Aorta (tissue), 5 donors: ENCODE measurements at regions not wholly inside any gene's neighbourhood (a gene's known extent, or its start where the extent isn't known, plus 50 kb on each side); places are given as distances from the start of the nearest gene placed in this dataset.
A peak's percentile ranks its signal among the peaks of the same experiment; 100 is the strongest.

Source experiments
- ATAC-seq: fragments of 200-7000 bp; cut with Tn5 transposase; one replicate; pipeline ENCODE4 v1.9.1; 2022; ENCODE audit warnings: moderate library complexity; ENCODE audit not compliant: low FRiP score
- DNase-seq, 2 donors: peaks; one replicate each; pipeline ENCODE4 v3.0.0-alpha.2; 2020
- H3K27ac ChIP-seq, 2 donors: one replicate each; pipeline ENCODE4 v1.5.1; 2013; ENCODE audit warnings: low read length in 2 of 2, mild to moderate bottlenecking in 2 of 2, moderate library complexity in 2 of 2, control low read depth in 1 of 2, inconsistent platforms in 1 of 2, low read depth in 1 of 2
- H3K27me3 ChIP-seq, 2 donors: one replicate each; pipeline ENCODE4 v1.6.1; 2013; ENCODE audit warnings: control low read depth in 1 of 2, low read length in 1 of 2, mild to moderate bottlenecking in 1 of 2, moderate library complexity in 1 of 2; ENCODE audit not compliant: insufficient read depth in 2 of 2, control insufficient read depth in 1 of 2
- H3K36me3 ChIP-seq, 2 donors: one replicate each; pipeline ENCODE4 v1.6.1; 2013; ENCODE audit warnings: control low read depth in 1 of 2, low read length in 1 of 2, mild to moderate bottlenecking in 1 of 2; ENCODE audit not compliant: insufficient read depth in 2 of 2, control insufficient read depth in 1 of 2
- H3K4me1 ChIP-seq, 2 donors: one replicate each; pipeline ENCODE4 v1.6.1; 2013; ENCODE audit warnings: low read length in 2 of 2, control low read depth in 1 of 2, mild to moderate bottlenecking in 1 of 2, moderate library complexity in 1 of 2; ENCODE audit not compliant: insufficient read depth in 2 of 2, control insufficient read depth in 1 of 2
- H3K4me3 ChIP-seq, 2 donors: one replicate each; pipeline ENCODE4 v1.5.1; 2013; ENCODE audit warnings: low read length in 2 of 2, control low read depth in 1 of 2, mild to moderate bottlenecking in 1 of 2
- H3K9me3 ChIP-seq: one replicate; pipeline ENCODE4 v1.6.1; 2013; ENCODE audit warnings: mild to moderate bottlenecking, low read length; ENCODE audit not compliant: control insufficient read depth
- WGBS, 2 donors: extraction: QIAGEN DNeasy Blood & Tissue Kit; methylation state at CpG; one replicate each; pipeline ENCODE4 v1.1.7; 2013; 5-methylcytosine and 5-hydroxymethylcytosine counted together
- intact Hi-C, 2 donors: fragments of 100-400 bp; cut with DNase I; formaldehyde crosslinking; loops; one replicate each; pipeline versions ENCODE4 v1.14.2 to v1.15.0; 2022
- donor health status: healthy with polysubstance abuse.
- donor health status: Bipolar disorder and iron deficiency.
- donor health status: DM: no; HTN: no; CAD: no.
- donor health status: DM: no; HTN: no; CAD: no.
- donor health status: DM: yes; HTN: yes; CAD: no.

- DNase-seq (peak in 1 of 2 donors; percentile 28), ATAC-seq (no peak)
- intact Hi-C loops, result no loop called here
- Histone ChIP-seq H3K27me3 (no peaks in the 10 kb centered on the region), H3K27ac (no peak overlapping the region), H3K36me3 (no peaks in the 10 kb centered on the region), H3K4me3 (no peak overlapping the region), H3K4me1 (no peaks in the 10 kb centered on the region), H3K9me3 (no peaks in the 10 kb centered on the region)
- WGBS, 2 donors, result 94 to 97% methylated on average over 8 of the region's 8 CpGs
Measured at GRCh38 chr10:71076473-71077142, 135.8 kb upstream of the UNC5B start.

DNA sequence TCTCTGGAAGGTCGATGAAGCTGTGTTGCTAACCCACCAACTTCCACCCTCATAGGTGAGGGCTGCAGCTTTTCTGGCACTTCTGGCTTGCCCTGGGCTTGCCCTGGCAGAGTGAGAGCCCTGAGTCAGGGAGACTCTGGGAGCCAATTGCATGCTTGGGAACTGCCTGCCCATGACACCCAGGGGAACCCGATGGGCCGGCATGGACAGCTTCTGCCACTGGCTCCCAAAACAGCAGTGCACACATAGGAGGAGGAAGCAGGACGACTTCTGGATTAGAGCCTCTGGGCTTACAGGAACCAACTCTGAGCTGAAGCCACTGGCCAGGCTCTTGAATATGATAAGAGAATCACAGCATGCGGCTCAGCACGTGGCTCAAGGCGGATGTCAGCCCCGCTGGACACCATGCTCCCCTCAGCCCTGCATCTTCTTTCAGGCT is 135.2 kb upstream of the UNC5B start:
- DNase-seq, result no peak
- Histone ChIP-seq H3K36me3 (no peaks in the 10 kb centered on the region), H3K27me3 (no peaks in the 10 kb centered on the region), H3K27ac (no peak overlapping the region), H3K9me3 (no peaks in the 10 kb centered on the region), H3K4me3 (no peak overlapping the region), H3K4me1 (no peaks in the 10 kb centered on the region)
- intact Hi-C loops, result no loop called here
- ATAC-seq, result no peak
- WGBS, 2 donors, result 56 to 62% methylated on average over 8 of the region's 8 CpGs

DNA sequence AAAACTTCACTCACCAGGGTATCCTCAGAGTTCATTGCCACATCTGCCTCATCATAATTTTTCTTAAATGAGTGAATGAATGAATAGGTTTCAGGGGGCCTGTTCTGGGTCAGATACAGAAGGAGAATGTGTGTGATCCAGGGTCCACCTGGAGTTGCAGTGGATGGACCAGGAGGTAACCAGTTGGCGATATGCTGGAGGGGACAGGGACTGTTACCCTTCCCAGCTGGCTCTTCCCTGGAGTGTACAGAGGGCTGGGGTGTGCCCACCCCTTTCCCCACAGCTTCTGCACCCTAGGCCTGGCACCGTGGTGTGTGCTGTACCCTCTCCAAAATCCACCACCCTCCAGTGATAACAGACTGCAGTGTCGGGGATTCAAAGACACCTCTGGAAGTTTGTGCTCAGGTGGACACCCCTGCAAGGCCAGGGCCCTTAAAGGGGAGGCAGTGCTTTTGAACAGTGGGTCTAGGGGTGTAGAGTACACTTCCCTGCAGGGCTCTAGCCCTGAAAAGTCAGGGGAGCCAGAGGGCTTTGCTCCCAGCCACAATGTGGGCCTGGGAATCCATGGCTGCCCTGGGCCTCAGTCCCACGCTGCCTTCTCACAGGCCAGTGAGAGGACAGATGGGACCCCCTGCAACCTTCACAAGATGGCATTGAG is 134.4 kb upstream of the UNC5B start:
- Histone ChIP-seq H3K27me3 (no peaks in the 10 kb centered on the region), H3K4me1 (no peaks in the 10 kb centered on the region), H3K27ac (no peak overlapping the region), H3K9me3 (no peaks in the 10 kb centered on the region), H3K4me3 (no peak overlapping the region), H3K36me3 (no peaks in the 10 kb centered on the region)
- WGBS, 2 donors, result 93 to 96% methylated on average over 4 of the region's 4 CpGs
- no peak for DNase-seq
- intact Hi-C loops, result no loop called here
- ATAC-seq, result no peak

- H3K9me3 ChIP-seq, result no peaks in the 10 kb centered on the region
- ATAC-seq (no peak), DNase-seq (no peak)
- intact Hi-C loops, result no loop called here
- no peaks in the 10 kb centered on the region for H3K36me3 ChIP-seq
- H3K4me1 ChIP-seq, result no peaks in the 10 kb centered on the region
- H3K27ac ChIP-seq, result no peak overlapping the region
- no peak overlapping the region for H3K4me3 ChIP-seq
- H3K27me3 ChIP-seq, result no peaks in the 10 kb centered on the region
- WGBS, 2 donors, result 96 to 97% methylated on average over 14 of the region's 14 CpGs
Measured at GRCh38 chr10:71078454-71079145, 133.8 kb upstream of the UNC5B start.

GRCh38 chr10:71079761-71080380 is 132.5 kb upstream of the UNC5B start:
- WGBS, 2 donors, result 95 to 96% methylated on average over 12 of the region's 12 CpGs
- DNase-seq, result no peak
- Histone ChIP-seq H3K27ac (no peak overlapping the region), H3K4me1 (no peaks in the 10 kb centered on the region), H3K4me3 (no peak overlapping the region), H3K36me3 (no peaks in the 10 kb centered on the region), H3K27me3 (no peaks in the 10 kb centered on the region), H3K9me3 (no peaks in the 10 kb centered on the region)
- intact Hi-C loops, result no loop called here
- ATAC-seq, result no peak

- no peak for ATAC-seq
- DNase-seq, result no peak
- Histone ChIP-seq H3K4me3 (no peak overlapping the region), H3K36me3 (no peaks in the 10 kb centered on the region), H3K27me3 (no peaks in the 10 kb centered on the region), H3K27ac (no peak overlapping the region), H3K4me1 (no peaks in the 10 kb centered on the region), H3K9me3 (no peaks in the 10 kb centered on the region)
- intact Hi-C loops, result no loop called here
- 92 to 95% methylated on average over 7 of the region's 7 CpGs for WGBS, 2 donors
Measured at GRCh38 chr10:71080381-71081228, 131.8 kb upstream of the UNC5B start.

- Histone ChIP-seq H3K4me1 (no peaks in the 10 kb centered on the region), H3K4me3 (no peak overlapping the region), H3K9me3 (no peaks in the 10 kb centered on the region), H3K27me3 (no peaks in the 10 kb centered on the region), H3K27ac (no peak overlapping the region), H3K36me3 (no peaks in the 10 kb centered on the region)
- DNase-seq, result no peak
- 71 to 81% methylated on average over 6 of the region's 6 CpGs for WGBS, 2 donors
- intact Hi-C loops, result no loop called here
- no peak for ATAC-seq
Measured at GRCh38 chr10:71081229-71081560, 131.2 kb upstream of the UNC5B start.

GRCh38 chr10:71081912-71082311 is 130.5 kb upstream of the UNC5B start:
- H3K27ac ChIP-seq, result no peak overlapping the region
- 94 to 100% methylated on average over 2 of the region's 2 CpGs for WGBS, 2 donors
- H3K36me3 ChIP-seq, result no peaks in the 10 kb centered on the region
- no peaks in the 10 kb centered on the region for H3K27me3 ChIP-seq
- DNase-seq, result peak in 1 of 2 donors; percentile 26
- H3K4me3 ChIP-seq, result no peak overlapping the region
- intact Hi-C loops, result no loop called here
- no peak for ATAC-seq
- no peaks in the 10 kb centered on the region for H3K4me1 ChIP-seq
- H3K9me3 ChIP-seq, result no peaks in the 10 kb centered on the region
